Small intestine (tissue), 7 donors: ENCODE measurements at regions not wholly inside any gene's neighbourhood (a gene's known extent, or its start where the extent isn't known, plus 50 kb on each side); places are given as distances from the start of the nearest gene placed in this dataset.

Experiments
- DNase-seq, 2 donors: peaks; one replicate each; pipeline versions ENCODE4 v3.0.0 to v3.0.0-alpha.2; 2013
- FAIRE-seq: peaks from 2 replicates; lab custom pipeline; 2012; peaks lifted over from hg19 to GRCh38; lab: Jason Lieb, UNC
- H3K27ac ChIP-seq, 3 donors: one replicate each; pipeline ENCODE4 v1.5.1; 2013; ENCODE audit warnings: low read length in 2 of 3, mild to moderate bottlenecking in 2 of 3, control low read depth in 1 of 3, inconsistent platforms in 1 of 3, low read depth in 1 of 3, moderate library complexity in 1 of 3
- H3K27me3 ChIP-seq, 3 donors: one replicate each; pipeline ENCODE4 v1.6.1; 2013; ENCODE audit warnings: low read length in 3 of 3, inconsistent platforms in 1 of 3; ENCODE audit not compliant: control insufficient read depth in 3 of 3, insufficient read depth in 3 of 3
- H3K36me3 ChIP-seq, 3 donors: one replicate each; pipeline ENCODE4 v1.6.1; 2013; ENCODE audit warnings: low read length in 3 of 3, inconsistent platforms in 1 of 3, low read depth in 1 of 3, mild to moderate bottlenecking in 1 of 3, moderate library complexity in 1 of 3; ENCODE audit not compliant: control insufficient read depth in 3 of 3, insufficient read depth in 2 of 3
- H3K4me1 ChIP-seq, 3 donors: one replicate each; pipeline ENCODE4 v1.6.1; 2013; ENCODE audit warnings: low read length in 2 of 3, inconsistent platforms in 1 of 3, low read depth in 1 of 3, mild to moderate bottlenecking in 1 of 3, moderate library complexity in 1 of 3; ENCODE audit not compliant: control insufficient read depth in 3 of 3, insufficient read depth in 2 of 3
- H3K4me3 ChIP-seq, 3 donors: one replicate each; pipeline ENCODE4 v1.5.1; 2013; ENCODE audit warnings: low read length in 3 of 3, control low read depth in 1 of 3, inconsistent platforms in 1 of 3, low read depth in 1 of 3, mild to moderate bottlenecking in 1 of 3, moderate library complexity in 1 of 3
- H3K9me3 ChIP-seq, 2 donors: one replicate each; pipeline ENCODE4 v1.6.1; 2013; ENCODE audit warnings: low read depth in 1 of 2, low read length in 1 of 2; ENCODE audit not compliant: control insufficient read depth in 2 of 2, insufficient read depth in 1 of 2
- WGBS, 3 donors: extraction: QIAGEN DNeasy Blood & Tissue Kit; methylation state at CpG; one replicate each; pipeline ENCODE4 v1.1.7; 2013; 5-methylcytosine and 5-hydroxymethylcytosine counted together
- donor health status: healthy with polysubstance abuse.
- donor health status: control.
- donor health status: control.
- donor health status: Bipolar disorder and iron deficiency.
- donor health status: healthy.

DNA sequence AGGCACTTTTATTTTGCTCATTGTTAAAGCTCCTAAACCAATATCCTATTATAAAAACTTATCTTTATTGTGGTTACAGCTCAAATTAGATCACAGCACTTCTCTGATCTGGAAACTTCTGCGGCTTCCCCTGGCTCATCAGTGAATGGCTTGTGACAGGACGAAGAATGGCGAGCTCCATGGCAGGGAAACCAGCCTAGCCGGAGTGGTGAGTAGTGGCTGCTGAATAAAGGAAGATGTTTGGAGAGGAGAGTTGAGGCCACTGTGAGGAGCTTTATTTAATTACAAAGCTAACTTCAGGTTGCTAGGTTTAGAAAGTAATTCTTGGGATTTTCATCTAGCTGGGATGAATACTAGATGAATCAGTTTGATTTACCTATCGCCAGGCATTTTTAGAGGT, 213.5 kb downstream of the CYRIA start:
- FAIRE-seq (no peak), DNase-seq (no peak)
- no peaks in the 10 kb centered on the region for H3K9me3 ChIP-seq
- no peak overlapping the region for H3K27ac ChIP-seq
- WGBS, 3 donors, result 90 to 92% (median 91%) methylated on average over 5 of the region's 5 CpGs
- H3K36me3 ChIP-seq, result no peaks in the 10 kb centered on the region
- H3K4me1 ChIP-seq, result peaks cover 0 to 3% (median 0%) of the 10 kb centered on the region in 3 donors
- H3K4me3 ChIP-seq, result no peak overlapping the region
- H3K27me3 ChIP-seq, result no peaks in the 10 kb centered on the region

DNA sequence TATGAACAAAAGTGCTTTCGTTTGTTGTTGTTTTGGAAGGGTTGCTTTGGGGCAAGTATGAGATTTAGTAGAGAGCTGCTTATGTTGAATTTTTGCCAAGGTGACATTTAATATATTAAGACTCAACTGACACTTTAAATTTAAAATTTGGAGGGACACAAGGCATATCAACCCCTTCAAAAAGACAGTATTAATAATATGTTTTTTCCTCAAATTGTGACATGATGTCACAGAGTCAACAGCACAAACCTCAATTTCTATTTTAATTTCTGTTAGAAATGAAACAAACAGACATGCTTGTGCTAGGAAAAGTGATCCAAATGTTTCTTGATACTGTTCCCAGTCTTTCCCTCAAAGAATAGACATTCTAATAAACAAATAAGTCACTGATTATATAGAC, 218.9 kb downstream of the CYRIA start:
- WGBS, 3 donors, result 63 to 83% (median 82%) methylated on average over 1 of the region's 1 CpG
- Histone ChIP-seq H3K4me1 (no peaks in the 10 kb centered on the region), H3K27ac (no peak overlapping the region), H3K27me3 (no peaks in the 10 kb centered on the region), H3K9me3 (no peaks in the 10 kb centered on the region), H3K36me3 (no peaks in the 10 kb centered on the region), H3K4me3 (no peak overlapping the region)
- FAIRE-seq (no peak), DNase-seq (no peak)

DNA sequence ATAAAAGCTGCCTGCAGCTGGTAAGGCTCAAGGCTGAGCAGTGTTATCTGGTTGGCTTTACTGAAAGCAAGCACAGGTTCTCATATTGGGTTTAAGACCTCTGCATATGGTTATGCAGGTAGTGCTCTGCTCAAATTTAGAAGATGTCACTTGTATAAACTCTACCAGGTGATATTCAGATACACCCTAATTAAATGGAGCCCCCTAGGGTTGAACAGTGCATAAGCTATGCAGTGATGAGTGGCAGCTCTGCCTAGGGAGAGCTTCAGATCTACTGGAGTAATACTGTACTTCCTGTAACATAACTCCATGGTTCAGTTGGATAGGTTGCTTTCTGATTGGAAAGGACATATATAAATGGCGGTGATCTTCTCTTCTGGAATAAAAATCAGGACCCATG, 222.7 kb downstream of the CYRIA start:
- no peaks in the 10 kb centered on the region for H3K9me3 ChIP-seq
- DNase-seq (no peak), FAIRE-seq (no peak)
- 84 to 94% (median 89%) methylated on average over 1 of the region's 1 CpG for WGBS, 3 donors
- H3K4me1 ChIP-seq, result peaks cover 0 to 7% (median 0%) of the 10 kb centered on the region in 3 donors
- H3K4me3 ChIP-seq, result no peak overlapping the region
- H3K27me3 ChIP-seq, result no peaks in the 10 kb centered on the region
- no peaks in the 10 kb centered on the region for H3K36me3 ChIP-seq
- no peak overlapping the region for H3K27ac ChIP-seq

DNA sequence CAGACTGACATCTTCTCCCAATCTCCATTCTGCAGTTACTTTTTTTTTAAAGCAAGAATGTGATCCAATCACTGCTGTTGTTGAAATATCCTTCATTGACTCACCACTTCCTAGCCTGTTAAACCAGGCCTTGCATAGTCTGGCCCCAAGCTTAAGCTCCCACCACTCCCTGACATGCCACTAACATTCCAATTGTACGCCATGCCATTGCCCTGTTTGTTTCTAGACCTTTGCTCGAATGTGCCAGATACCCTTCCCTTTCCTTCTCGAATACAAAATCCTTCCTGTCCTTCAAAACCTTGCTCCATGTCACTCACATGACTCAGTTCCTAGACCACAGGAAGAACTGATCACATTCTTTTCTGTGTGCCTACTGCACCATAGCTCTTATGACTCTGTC, 224.2 kb downstream of the CYRIA start:
- H3K4me1 ChIP-seq, result peaks cover 0 to 7% (median 0%) of the 10 kb centered on the region in 3 donors
- FAIRE-seq, result no peak
- H3K9me3 ChIP-seq, result no peaks in the 10 kb centered on the region
- no peaks in the 10 kb centered on the region for H3K27me3 ChIP-seq
- WGBS, 3 donors, result 82 to 91% (median 82%) methylated on average over 3 of the region's 3 CpGs
- DNase-seq, result no peak
- H3K27ac ChIP-seq, result no peak overlapping the region
- no peak overlapping the region for H3K4me3 ChIP-seq
- H3K36me3 ChIP-seq, result no peaks in the 10 kb centered on the region

DNA sequence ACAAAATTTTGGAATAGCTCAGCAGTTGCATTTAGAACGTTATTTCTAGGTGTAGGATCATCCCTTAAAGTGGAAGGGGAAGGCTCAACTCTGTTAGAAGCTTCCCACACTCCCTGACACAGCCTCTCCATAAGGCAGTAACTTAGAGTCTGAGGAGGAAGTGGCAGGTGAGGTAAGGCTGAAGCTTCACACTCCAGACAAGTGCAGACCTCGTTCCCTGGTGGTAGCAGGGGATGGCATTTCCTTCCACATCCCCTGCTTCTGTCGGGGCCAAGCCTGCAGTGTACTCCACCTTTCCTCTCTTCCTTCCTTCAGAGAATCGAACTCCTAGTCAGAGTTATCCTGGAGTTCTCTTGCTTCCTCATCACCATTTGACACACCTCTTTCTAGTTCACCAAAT, 224.7 kb downstream of the CYRIA start:
- WGBS, 3 donors, result 58 to 79% (median 66%) methylated on average over 4 of the region's 4 CpGs
- FAIRE-seq, result no peak
- Histone ChIP-seq H3K27ac (no peak overlapping the region), H3K4me1 (peaks cover 0 to 7% (median 0%) of the 10 kb centered on the region in 3 donors), H3K4me3 (no peak overlapping the region), H3K9me3 (no peaks in the 10 kb centered on the region), H3K36me3 (no peaks in the 10 kb centered on the region), H3K27me3 (no peaks in the 10 kb centered on the region)
- DNase-seq, result no peak

DNA sequence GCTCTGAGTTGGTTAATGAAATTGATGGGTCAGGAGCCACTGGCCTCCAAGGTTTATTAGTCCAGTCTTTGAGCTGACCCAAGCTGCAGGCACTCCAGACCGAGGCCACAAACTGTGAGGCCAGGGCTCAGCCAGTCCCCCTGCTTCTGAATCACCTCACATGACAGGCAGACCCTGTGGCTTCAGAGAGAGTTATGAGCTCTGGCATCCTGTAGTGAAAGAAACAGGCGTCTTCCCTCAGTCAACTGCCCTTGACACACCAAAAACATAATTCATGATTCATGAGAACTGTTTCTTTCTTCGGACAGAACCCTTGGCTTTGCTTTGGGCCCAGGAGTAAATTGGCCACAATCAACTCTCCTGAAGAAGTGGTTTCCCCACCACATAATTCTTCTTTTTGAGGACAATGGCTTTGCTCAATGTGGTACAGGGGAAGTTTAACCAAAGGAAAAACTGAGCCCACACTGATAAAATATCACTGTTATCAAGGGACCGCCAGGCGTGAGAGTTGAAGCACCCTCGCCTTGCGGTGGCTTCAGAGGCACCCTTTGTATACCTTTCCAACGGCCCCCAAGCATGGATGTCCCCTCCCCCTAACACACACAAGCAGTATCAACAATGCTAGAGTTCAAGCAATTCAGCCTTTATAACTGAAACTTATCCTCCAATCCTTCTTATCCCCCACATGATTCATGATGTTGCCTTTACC, 226.9 kb downstream of the CYRIA start:
- Histone ChIP-seq H3K4me1 (peaks cover 0 to 7% (median 0%) of the 10 kb centered on the region in 3 donors), H3K9me3 (no peaks in the 10 kb centered on the region), H3K4me3 (no peak overlapping the region), H3K27me3 (no peaks in the 10 kb centered on the region), H3K27ac (no peak overlapping the region), H3K36me3 (no peaks in the 10 kb centered on the region)
- FAIRE-seq (no peak), DNase-seq (no peak)
- WGBS, 3 donors, result 54 to 81% (median 66%) methylated on average over 8 of the region's 8 CpGs

DNA sequence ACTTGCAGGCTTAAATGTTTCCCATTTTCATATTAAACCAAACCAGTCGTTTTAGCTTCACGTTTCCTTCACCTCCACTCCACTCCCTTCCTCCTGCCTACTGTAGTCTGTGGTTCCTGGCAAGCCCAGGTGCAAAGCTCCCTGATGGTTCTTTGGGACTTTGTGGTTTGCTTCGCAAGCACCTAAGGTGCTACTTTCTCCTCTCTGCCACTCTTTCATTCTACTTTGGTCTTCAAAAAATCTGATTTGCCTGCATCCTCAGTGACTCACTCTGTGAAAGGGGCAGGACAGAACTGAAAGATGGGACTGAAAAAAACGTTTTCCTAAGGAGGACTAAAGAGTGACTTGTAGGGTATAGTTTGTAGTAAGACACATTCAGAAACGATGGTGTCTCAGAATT, 228.4 kb downstream of the CYRIA start:
- 57 to 72% (median 59%) methylated on average over 5 of the region's 5 CpGs for WGBS, 3 donors

DNA sequence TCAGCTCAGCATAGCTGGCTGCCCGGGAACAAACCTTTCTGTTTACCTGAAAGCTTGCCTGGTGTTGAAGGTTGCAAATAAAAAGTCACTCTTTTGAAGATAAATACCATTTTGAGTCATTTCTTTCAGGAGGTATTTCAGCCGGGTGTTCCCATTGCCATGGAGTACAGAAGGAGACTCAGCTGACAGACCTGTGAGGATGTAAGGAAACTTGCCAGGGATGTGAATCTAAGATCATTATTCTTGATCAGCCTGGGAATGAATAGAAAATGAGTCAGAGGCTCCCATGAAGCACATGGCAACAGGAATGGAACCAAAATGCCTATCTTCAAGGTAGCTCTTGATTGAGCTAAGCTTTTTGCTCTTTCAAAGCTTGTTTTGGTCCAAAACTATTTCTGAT, 231.2 kb downstream of the CYRIA start:
- Histone ChIP-seq H3K4me1 (peaks cover 0 to 7% (median 0%) of the 10 kb centered on the region in 3 donors), H3K4me3 (no peak overlapping the region), H3K27ac (no peak overlapping the region), H3K36me3 (no peaks in the 10 kb centered on the region), H3K9me3 (no peaks in the 10 kb centered on the region), H3K27me3 (no peaks in the 10 kb centered on the region)
- FAIRE-seq (no peak), DNase-seq (no peak)
- WGBS, 3 donors, result 65 to 88% (median 71%) methylated on average over 2 of the region's 2 CpGs

More for the DNA sequence above, 228.4 kb downstream of the CYRIA start:
- H3K4me1 ChIP-seq, result peaks cover 0 to 7% (median 0%) of the 10 kb centered on the region in 3 donors
- no peak overlapping the region for H3K4me3 ChIP-seq
- H3K9me3 ChIP-seq, result no peaks in the 10 kb centered on the region
- no peaks in the 10 kb centered on the region for H3K27me3 ChIP-seq
- H3K36me3 ChIP-seq, result no peaks in the 10 kb centered on the region
- FAIRE-seq (no peak), DNase-seq (no peak)
- H3K27ac ChIP-seq, result no peak overlapping the region

DNA sequence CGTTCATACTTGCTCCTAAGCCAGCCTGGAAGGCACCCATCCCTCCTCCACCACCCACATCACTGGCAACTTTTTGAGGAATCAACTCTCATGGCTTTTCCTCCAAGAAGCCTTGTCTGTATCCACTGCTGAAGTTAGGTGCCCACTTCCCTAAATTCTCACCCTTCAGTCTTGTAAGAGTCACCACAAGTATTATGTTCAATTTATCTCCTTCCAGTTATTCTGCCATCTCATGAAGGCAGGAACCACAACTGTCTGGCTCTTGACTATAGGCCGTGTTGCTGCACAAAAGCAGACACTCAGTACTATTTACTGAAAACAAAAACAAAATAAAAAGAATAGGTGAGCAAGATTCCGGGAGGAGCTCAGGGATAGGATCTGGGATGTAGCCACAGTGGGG, 234.8 kb downstream of the CYRIA start:
- no peaks in the 10 kb centered on the region for H3K27me3 ChIP-seq
- no peak overlapping the region for H3K4me3 ChIP-seq
- no peak for FAIRE-seq
- no peak for DNase-seq
- peaks cover 0 to 5% (median 0%) of the 10 kb centered on the region in 3 donors for H3K4me1 ChIP-seq
- H3K9me3 ChIP-seq, result no peaks in the 10 kb centered on the region
- H3K36me3 ChIP-seq, result no peaks in the 10 kb centered on the region
- 72 to 84% (median 81%) methylated on average over 3 of the region's 3 CpGs for WGBS, 3 donors
- no peak overlapping the region for H3K27ac ChIP-seq
